Activated CD4-positive, alpha-beta T cell treated with anti-CD3 and anti-CD28 coated beads for 36 hours (primary cell): ENCODE measurements at regions not wholly inside any gene's neighbourhood (a gene's known extent, or its start where the extent isn't known, plus 50 kb on each side); places are given as distances from the start of the nearest gene placed in this dataset.

Experiments
- ATAC-seq: fragments of 200-7000 bp; cut with Tn5 transposase; one replicate; pipeline ENCODE4 v1.10.0; 2021; ENCODE audit warnings: mild to moderate bottlenecking, moderate library complexity
- CTCF ChIA-PET: fragments of 350-600 bp; sonication (Branson Sonifier 250); formaldehyde crosslinking; loops from one replicate; lab custom pipeline; 2021; ENCODE audit warnings: antibody characterized with exemption; lab: Charles Lee
- POLR2A ChIA-PET: fragments of 350-600 bp; sonication (Branson Sonifier 250); formaldehyde crosslinking; loops from one replicate; lab custom pipeline; 2021; ENCODE audit warnings: antibody characterized with exemption, inconsistent platforms; lab: Charles Lee
- DNase-seq: peaks from one replicate; pipeline ENCODE4 v3.0.0-alpha.2; 2020
- H3K27ac Mint-ChIP-seq: one replicate; pipeline ENCODE4 v1.8.0; 2021; ENCODE audit warnings: mixed read lengths
- H3K27me3 Mint-ChIP-seq: one replicate; pipeline ENCODE4 v1.8.0; 2021; ENCODE audit warnings: mixed read lengths
- H3K36me3 Mint-ChIP-seq: one replicate; pipeline ENCODE4 v1.8.0; 2021; ENCODE audit warnings: low read depth, mixed read lengths
- H3K4me1 Mint-ChIP-seq: one replicate; pipeline ENCODE4 v1.8.0; 2021; ENCODE audit warnings: mixed read lengths
- H3K4me3 Mint-ChIP-seq: one replicate; pipeline ENCODE4 v1.8.0; 2021; ENCODE audit warnings: mild to moderate bottlenecking, moderate library complexity, mixed read lengths
- H3K9me3 Mint-ChIP-seq: one replicate; pipeline ENCODE4 v1.8.0; 2021; ENCODE audit warnings: low read depth, mixed read lengths
- intact Hi-C, 2 experiments: fragments of 100-400 bp; cut with DNase I in 1 of 2; cut with micrococcal nuclease in 1 of 2; formaldehyde crosslinking; loops; one replicate each; pipeline versions ENCODE4 v1.14.2 to v1.15.1; 2022 to 2024; cut with DNase I, micrococcal nuclease

DNA sequence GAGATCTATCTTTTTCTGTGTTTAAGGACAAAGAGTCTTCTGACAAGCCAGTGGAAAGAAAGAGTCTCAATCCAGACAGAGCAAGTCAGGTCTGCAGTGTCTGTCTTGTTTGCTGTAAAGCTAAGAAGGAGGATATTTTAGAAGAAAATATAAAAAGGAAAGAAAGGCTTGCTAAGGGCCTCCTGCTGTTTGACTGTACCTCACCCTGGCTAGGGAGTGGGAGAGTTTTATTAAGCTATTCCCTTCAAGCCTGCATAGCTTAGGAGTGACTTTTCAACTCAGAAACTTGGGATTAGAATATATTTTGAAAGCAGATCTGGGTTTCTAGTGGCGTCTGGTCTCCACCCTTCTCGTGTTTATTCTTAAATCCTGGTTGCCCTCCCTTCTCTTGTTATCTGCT is 460.0 kb downstream of the COG6 start:
- ATAC-seq (no peak), DNase-seq (no peak)
- ChIA-PET POLR2A (no interaction called here), CTCF (interaction anchor here (0.7 to 1.4 kb wide), 2 partner anchors 13 to 46 kb away, joined by 3 to 5 read pairs; no protein-coding TSS in a partner anchor)
- H3K9me3 Mint-ChIP-seq = peaks cover 10% of the 10 kb centered on the region
- H3K4me3 Mint-ChIP-seq = no peak overlapping the region
- intact Hi-C loops = no loop called here
- H3K36me3 Mint-ChIP-seq = peaks cover 2% of the 10 kb centered on the region
- no peaks in the 10 kb centered on the region for H3K27me3 Mint-ChIP-seq
- H3K4me1 Mint-ChIP-seq = peaks cover 13% of the 10 kb centered on the region
- peak overlapping the region; percentile 88 for H3K27ac Mint-ChIP-seq

- Mint-ChIP-seq H3K4me1 (peaks cover 13% of the 10 kb centered on the region), H3K27ac (peak overlapping the region; percentile 88), H3K36me3 (peaks cover 2% of the 10 kb centered on the region), H3K9me3 (peaks cover 10% of the 10 kb centered on the region), H3K27me3 (no peaks in the 10 kb centered on the region), H3K4me3 (no peak overlapping the region)
- DNase-seq = peak; percentile 66
- ATAC-seq = peak; percentile 70
- ChIA-PET CTCF (no interaction called here), POLR2A (no interaction called here)
- intact Hi-C loops = no loop called here
Observed at GRCh38 chr13:40116008-40116407, 460.5 kb downstream of the COG6 start.

GRCh38 chr13:40118337-40118736 is 462.9 kb downstream of the COG6 start:
- Mint-ChIP-seq H3K4me1 (peaks cover 13% of the 10 kb centered on the region), H3K27ac (no peak overlapping the region), H3K9me3 (peaks cover 10% of the 10 kb centered on the region), H3K36me3 (peaks cover 2% of the 10 kb centered on the region), H3K4me3 (no peak overlapping the region), H3K27me3 (no peaks in the 10 kb centered on the region)
- DNase-seq = no peak
- intact Hi-C loops = no loop called here
- ATAC-seq = peak; percentile 60
- ChIA-PET CTCF (interaction anchor here (0.7 kb wide), 1 partner anchor 181 kb away, joined by 3 read pairs; no protein-coding TSS in a partner anchor), POLR2A (no interaction called here)

DNA sequence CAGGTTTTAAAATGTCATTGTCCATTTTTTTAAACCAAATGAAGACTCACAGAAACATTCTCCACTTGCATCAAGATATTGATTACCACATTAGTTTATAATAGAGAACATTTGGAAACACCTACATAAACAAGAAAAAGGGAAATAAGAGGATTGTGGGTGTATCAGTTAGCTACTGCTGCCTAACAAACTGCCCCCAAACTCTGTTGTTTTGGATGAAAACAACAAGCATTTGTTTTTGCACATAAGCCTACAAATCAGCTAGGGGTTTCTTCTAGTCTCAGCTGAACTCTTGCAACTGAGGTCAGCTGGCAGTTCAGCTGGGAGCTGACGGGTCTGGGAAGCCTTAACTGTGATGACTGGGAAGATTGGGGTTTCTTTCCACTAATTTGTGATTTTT is 464.4 kb downstream of the COG6 start:
- intact Hi-C loops = no loop called here
- Mint-ChIP-seq H3K4me3 (no peak overlapping the region), H3K27me3 (no peaks in the 10 kb centered on the region), H3K36me3 (peaks cover 2% of the 10 kb centered on the region), H3K27ac (no peak overlapping the region), H3K9me3 (peaks cover 10% of the 10 kb centered on the region), H3K4me1 (peaks cover 13% of the 10 kb centered on the region)
- POLR2A ChIA-PET = no interaction called here
- CTCF ChIA-PET = interaction anchor here (1.0 kb wide), 1 partner anchor 343 kb away, joined by 3 read pairs; no protein-coding TSS in a partner anchor
- DNase-seq = no peak
- ATAC-seq = no peak

- H3K27me3 Mint-ChIP-seq = no peaks in the 10 kb centered on the region
Observed at GRCh38 chr13:40120288-40120687, 464.8 kb downstream of the COG6 start.

DNA sequence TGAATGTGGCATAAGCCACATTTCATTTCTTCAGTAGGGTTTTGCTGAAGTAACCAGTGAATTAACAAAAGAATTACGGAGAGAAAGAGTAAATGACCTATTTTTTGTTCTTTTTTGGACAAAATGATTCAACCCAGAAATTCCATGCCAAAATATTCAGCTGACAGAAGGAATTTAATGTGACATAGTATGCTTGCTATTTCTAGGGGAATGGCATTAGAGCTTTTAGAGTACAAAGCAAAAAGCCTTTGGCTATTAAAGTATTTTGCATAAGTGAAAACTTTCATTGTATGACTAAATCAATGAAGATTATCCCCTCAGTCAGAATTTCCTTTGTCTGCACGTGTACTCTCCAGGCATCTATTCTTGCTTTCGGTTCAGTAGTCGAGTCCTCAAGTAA is 465.3 kb downstream of the COG6 start:
- peaks cover 16% of the 10 kb centered on the region for H3K4me1 Mint-ChIP-seq
- peaks cover 2% of the 10 kb centered on the region for H3K36me3 Mint-ChIP-seq
- ChIA-PET CTCF (interaction anchor here (0.6 kb wide), 1 partner anchor 11 kb away, joined by 3 read pairs; no protein-coding TSS in a partner anchor), POLR2A (interaction anchor here (0.5 kb wide), 1 partner anchor 87 kb away, joined by 4 read pairs; no protein-coding TSS in a partner anchor)
- peaks cover 9% of the 10 kb centered on the region for H3K9me3 Mint-ChIP-seq
- no peak overlapping the region for H3K27ac Mint-ChIP-seq
- no peaks in the 10 kb centered on the region for H3K27me3 Mint-ChIP-seq
- no peak overlapping the region for H3K4me3 Mint-ChIP-seq
- DNase-seq = no peak
- intact Hi-C loops = no loop called here
- no peak for ATAC-seq

More at GRCh38 chr13:40120288-40120687, 464.8 kb downstream of the COG6 start:
- ChIA-PET POLR2A (no interaction called here), CTCF (interaction anchor here (0.6 kb wide), 1 partner anchor 10 kb away, joined by 3 read pairs; no protein-coding TSS in a partner anchor)
- Mint-ChIP-seq H3K27ac (no peak overlapping the region), H3K9me3 (peaks cover 10% of the 10 kb centered on the region), H3K4me1 (peaks cover 17% of the 10 kb centered on the region), H3K4me3 (no peak overlapping the region), H3K36me3 (peaks cover 2% of the 10 kb centered on the region)
- intact Hi-C loops = no loop called here
- no peak for DNase-seq
- no peak for ATAC-seq

DNA sequence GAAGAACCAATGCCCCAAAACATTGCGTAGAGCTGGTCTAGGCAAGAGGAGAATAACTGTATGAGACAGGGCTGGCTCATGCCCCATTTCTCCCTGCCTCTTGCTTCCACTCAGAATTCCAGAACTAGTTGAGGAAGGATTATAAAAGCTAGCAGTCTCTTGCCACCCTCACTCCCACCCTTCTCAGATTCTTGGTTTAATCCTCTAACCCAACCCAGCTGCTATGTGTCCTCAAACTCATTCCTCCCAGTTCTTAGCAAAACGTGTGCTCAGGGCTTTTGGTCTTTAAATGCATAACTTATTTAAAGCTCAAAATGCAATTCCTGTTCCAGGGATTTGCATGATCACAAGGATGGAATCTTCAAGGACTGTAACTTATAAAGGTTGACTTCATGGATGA is 466.3 kb downstream of the COG6 start:
- peaks cover 2% of the 10 kb centered on the region for H3K36me3 Mint-ChIP-seq
- CTCF ChIA-PET = interaction anchor here (0.7 to 0.8 kb wide), 2 partner anchors 10 to 20 kb away, joined by 3 read pairs; no protein-coding TSS in a partner anchor
- no peak overlapping the region for H3K4me3 Mint-ChIP-seq
- no peaks in the 10 kb centered on the region for H3K27me3 Mint-ChIP-seq
- no peak overlapping the region for H3K27ac Mint-ChIP-seq
- ATAC-seq (no peak), DNase-seq (no peak)
- peaks cover 15% of the 10 kb centered on the region for H3K4me1 Mint-ChIP-seq
- peaks cover 7% of the 10 kb centered on the region for H3K9me3 Mint-ChIP-seq
- intact Hi-C loops = no loop called here
- POLR2A ChIA-PET = no interaction called here

DNA sequence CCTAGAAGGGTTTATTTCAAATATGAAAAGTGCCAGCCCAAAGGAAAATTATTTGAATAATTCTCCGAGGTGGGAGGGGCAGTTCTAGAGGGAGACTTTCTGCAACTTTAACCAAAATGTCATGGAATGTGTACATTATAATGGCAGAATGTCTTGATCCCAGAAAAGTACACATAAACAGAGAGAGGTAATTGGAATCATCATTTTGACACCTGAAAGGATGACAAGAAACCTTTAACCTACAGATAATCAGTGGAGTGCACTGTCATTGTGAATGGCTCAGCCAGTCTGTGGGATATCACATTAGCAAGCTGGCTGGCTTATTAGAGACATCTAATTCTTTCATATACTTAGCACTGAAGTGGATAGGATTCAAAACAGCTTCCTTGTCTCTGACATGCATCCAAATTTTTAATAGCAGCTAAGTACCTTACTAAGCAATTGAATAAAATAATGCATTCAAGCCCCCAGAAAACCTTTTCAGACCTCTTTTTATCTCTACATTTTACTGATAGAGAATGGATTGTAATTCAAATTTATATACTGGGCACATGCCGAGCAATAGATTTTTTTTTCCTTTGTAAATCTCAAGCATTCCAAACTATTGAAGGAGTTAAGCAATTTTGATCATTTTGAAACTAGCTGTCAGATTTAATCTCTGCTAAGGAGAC is 468.6 kb downstream of the COG6 start:
- no peak for ATAC-seq
- no peak for DNase-seq
- intact Hi-C loops = no loop called here
- Mint-ChIP-seq H3K36me3 (peaks cover 2% of the 10 kb centered on the region), H3K4me3 (no peak overlapping the region), H3K9me3 (peaks cover 8% of the 10 kb centered on the region), H3K4me1 (peaks cover 24% of the 10 kb centered on the region), H3K27ac (no peak overlapping the region), H3K27me3 (no peaks in the 10 kb centered on the region)
- ChIA-PET CTCF (interaction anchor here (0.7 to 2.3 kb wide), 5 partner anchors 9 to 98 kb away, joined by 3 to 6 read pairs (median 3); no protein-coding TSS in a partner anchor), POLR2A (no interaction called here)

GRCh38 chr13:40124633-40125015 is 469.2 kb downstream of the COG6 start:
- ChIA-PET CTCF (interaction anchor here (0.7 to 2.3 kb wide), 4 partner anchors 44 to 98 kb away, joined by 3 to 6 read pairs (median 4); no protein-coding TSS in a partner anchor), POLR2A (no interaction called here)
- intact Hi-C loops = no loop called here
- DNase-seq (no peak), ATAC-seq (no peak)
- Mint-ChIP-seq H3K36me3 (peaks cover 6% of the 10 kb centered on the region), H3K27ac (no peak overlapping the region), H3K27me3 (no peaks in the 10 kb centered on the region), H3K9me3 (peaks cover 9% of the 10 kb centered on the region), H3K4me3 (no peak overlapping the region), H3K4me1 (peaks cover 28% of the 10 kb centered on the region)

GRCh38 chr13:40125336-40125735 is 469.9 kb downstream of the COG6 start:
- H3K36me3 Mint-ChIP-seq = peaks cover 9% of the 10 kb centered on the region
- H3K27ac Mint-ChIP-seq = no peak overlapping the region
- intact Hi-C loops = no loop called here
- H3K4me3 Mint-ChIP-seq = no peak overlapping the region
- H3K4me1 Mint-ChIP-seq = peaks cover 30% of the 10 kb centered on the region
- ATAC-seq (no peak), DNase-seq (no peak)
- ChIA-PET POLR2A (no interaction called here), CTCF (interaction anchor here (1.0 to 2.3 kb wide), 2 partner anchors 56 to 99 kb away, joined by 3 to 6 read pairs; no protein-coding TSS in a partner anchor)
- peaks cover 6% of the 10 kb centered on the region for H3K9me3 Mint-ChIP-seq
- H3K27me3 Mint-ChIP-seq = no peaks in the 10 kb centered on the region

DNA sequence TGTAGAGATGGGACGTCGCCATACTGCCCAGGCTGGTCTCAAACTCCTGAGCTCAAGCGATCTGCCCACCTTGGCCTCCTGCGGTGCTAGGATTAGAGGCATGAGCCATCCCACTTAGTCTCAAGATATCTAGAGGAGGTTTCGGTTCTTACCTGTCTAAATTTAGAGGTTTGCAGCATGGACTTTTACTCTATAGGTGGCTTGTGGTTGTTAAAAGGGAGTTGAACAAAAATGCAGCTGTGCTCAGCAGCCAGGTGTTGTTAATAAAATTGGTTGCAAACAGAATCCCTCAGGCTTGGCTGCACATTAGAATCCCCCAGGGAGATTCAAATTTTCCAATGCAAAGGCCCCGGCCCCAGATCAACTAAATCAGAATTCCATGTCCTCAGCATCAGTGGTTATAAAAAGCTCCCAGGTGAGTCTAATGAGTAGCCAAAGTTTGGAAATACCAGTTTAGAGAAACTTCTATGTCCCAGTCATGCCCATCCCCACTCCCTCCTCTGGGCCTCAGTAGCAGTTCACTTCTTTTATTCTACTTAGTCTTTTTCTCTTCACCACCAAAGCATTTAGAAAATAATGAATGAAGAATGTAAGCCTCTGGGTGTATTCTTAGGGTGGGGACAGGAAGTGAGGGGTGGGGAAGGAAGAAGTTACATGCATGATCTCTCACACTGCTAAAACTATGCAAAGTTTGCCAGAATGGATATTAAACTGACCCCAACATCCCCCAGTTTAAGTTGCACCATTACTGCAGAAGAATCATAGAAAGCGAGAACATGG is 471.0 kb downstream of the COG6 start:
- no peak for ATAC-seq
- POLR2A ChIA-PET = no interaction called here
- peaks cover 8% of the 10 kb centered on the region for H3K9me3 Mint-ChIP-seq
- CTCF ChIA-PET = no interaction called here
- H3K27ac Mint-ChIP-seq = no peak overlapping the region
- intact Hi-C loops = no loop called here
- no peak for DNase-seq
- peaks cover 36% of the 10 kb centered on the region for H3K4me1 Mint-ChIP-seq
- peaks cover 9% of the 10 kb centered on the region for H3K36me3 Mint-ChIP-seq
- no peak overlapping the region for H3K4me3 Mint-ChIP-seq
- H3K27me3 Mint-ChIP-seq = no peaks in the 10 kb centered on the region
